T-helper 2 cell treated with Interferon-gamma antibody and Interleukin-4, amounts not matched to agents 5 μg/mL and 100 μg/mL, for 36 hours (primary cell): ENCODE measurements at regions not wholly inside any gene's neighbourhood (a gene's known extent, or its start where the extent isn't known, plus 50 kb on each side); places are given as distances from the start of the nearest gene placed in this dataset.
"Not testable (repeated sequence)": the region's sequence is repeated elsewhere in the genome, so short reads cannot be mapped to it uniquely, and the experiment has no call there.

ENCODE experiments used
- DNase-seq: peaks from one replicate; pipeline ENCODE4 v3.0.0; 2021; ENCODE audit warnings: low spot score
- H3K27ac Mint-ChIP-seq: one replicate; pipeline ENCODE4 v1.8.0; 2021; ENCODE audit warnings: mild to moderate bottlenecking, mixed read lengths
- H3K27me3 Mint-ChIP-seq: one replicate; pipeline ENCODE4 v1.8.0; 2021; ENCODE audit warnings: low read depth, mixed read lengths
- H3K36me3 Mint-ChIP-seq: one replicate; pipeline ENCODE4 v1.8.0; 2021; ENCODE audit warnings: low read depth, mixed read lengths
- H3K4me1 Mint-ChIP-seq: one replicate; pipeline ENCODE4 v1.8.0; 2021; ENCODE audit warnings: low read depth, mixed read lengths
- H3K4me3 Mint-ChIP-seq: one replicate; pipeline ENCODE4 v1.8.0; 2022; ENCODE audit warnings: mild to moderate bottlenecking, moderate library complexity, mixed read lengths
- H3K9me3 Mint-ChIP-seq: one replicate; pipeline ENCODE4 v1.8.0; 2021; ENCODE audit warnings: mixed read lengths

DNA sequence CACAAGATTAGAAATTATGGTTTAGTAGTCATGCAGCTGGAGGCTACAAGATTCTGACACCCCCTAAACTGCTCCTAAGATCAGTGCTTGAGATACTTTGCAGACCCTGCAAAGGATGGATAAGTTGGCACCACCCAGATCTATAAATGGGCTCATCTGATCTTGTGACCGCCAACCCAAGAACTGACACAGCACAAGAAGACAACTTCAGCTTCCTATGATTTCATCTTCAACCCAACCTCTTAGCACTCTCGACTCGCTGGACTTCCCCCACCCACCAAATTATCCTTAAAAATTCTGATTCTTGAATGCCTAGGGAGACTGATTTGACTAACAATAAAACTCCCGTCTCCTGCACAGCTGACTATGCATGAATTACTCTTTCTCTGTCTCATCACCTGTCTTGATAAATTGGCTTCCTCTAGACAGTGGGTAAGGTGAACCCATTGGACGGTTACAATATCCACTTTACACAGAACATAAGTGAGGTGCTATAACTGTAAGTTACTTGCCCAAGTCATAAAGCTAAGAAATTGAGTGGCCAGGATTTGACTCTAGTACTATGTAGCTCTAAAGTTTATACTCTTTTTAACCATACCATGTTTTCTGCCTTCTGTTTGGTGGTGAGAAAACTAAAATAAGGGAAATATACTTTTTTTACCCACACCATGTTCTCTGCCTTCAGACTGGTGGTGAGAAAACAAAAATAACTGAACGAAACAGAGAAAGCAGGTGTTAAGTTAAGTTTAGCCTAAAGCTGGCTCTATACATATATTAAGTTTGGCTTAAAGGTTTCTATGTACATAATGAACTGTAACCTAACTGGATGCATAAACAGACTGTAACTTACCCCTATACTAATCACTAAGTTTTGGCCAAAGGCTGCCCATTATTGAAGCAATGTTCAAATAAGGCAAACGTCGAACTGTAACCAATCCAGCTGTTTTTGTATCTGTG lies 962.3 kb upstream of the NXPH2 start:
- Mint-ChIP-seq H3K9me3 (peaks cover 25% of the 10 kb centered on the region), H3K27ac (no peak overlapping the region)

DNA sequence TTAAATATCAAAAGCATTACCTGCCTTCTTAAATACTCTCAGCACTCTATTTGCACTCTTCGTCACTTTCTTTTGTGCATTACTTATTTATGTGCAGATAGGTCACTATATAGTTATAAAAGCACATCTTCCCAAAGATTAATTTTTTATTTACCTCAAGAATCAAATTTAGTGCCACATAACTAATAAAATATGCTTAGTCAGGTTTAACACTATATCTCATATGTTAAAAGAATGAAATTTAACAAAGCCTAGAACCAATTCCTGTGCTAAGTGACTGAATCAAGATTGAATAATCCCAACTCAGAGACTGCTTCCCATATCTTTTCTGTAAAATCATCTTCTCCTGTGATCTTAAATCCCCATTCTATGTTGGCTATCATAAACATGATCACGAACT lies 957.5 kb upstream of the NXPH2 start:
- H3K27ac Mint-ChIP-seq = no peak overlapping the region
- no peaks in the 10 kb centered on the region for H3K27me3 Mint-ChIP-seq

More for the DNA sequence above, 962.3 kb upstream of the NXPH2 start:
- no peaks in the 10 kb centered on the region for H3K4me1 Mint-ChIP-seq
- no peaks in the 10 kb centered on the region for H3K36me3 Mint-ChIP-seq
- H3K27me3 Mint-ChIP-seq = no peaks in the 10 kb centered on the region
- H3K4me3 Mint-ChIP-seq = no peak overlapping the region
- no peak for DNase-seq

DNA sequence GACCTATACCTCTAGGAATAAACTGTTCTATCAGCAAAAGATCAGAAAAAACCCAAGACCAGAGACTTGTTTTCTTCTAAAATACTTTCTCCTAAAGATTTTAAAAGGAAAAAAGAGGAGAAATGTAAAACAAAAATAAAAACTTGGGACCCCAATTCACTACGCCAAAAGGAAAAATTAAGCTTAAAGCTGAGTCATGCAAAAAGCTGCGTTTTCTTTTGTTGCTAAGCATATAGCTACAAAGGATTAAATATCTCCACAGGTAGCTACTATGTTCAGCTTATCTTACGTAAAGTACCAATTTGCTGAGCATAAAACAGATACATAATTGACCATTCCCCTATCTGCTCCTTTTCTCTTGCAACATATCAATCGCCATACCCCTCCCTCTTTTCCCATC lies 950.0 kb upstream of the NXPH2 start:
- DNase-seq = no peak
- Mint-ChIP-seq H3K27me3 (no peaks in the 10 kb centered on the region), H3K27ac (no peak overlapping the region), H3K4me1 (no peaks in the 10 kb centered on the region), H3K9me3 (peaks cover 14% of the 10 kb centered on the region), H3K4me3 (no peak overlapping the region), H3K36me3 (no peaks in the 10 kb centered on the region)

More for the DNA sequence above, 957.5 kb upstream of the NXPH2 start:
- H3K4me1 Mint-ChIP-seq = no peaks in the 10 kb centered on the region
- no peak for DNase-seq
- H3K9me3 Mint-ChIP-seq = peaks cover 3% of the 10 kb centered on the region
- H3K4me3 Mint-ChIP-seq = no peak overlapping the region
- no peaks in the 10 kb centered on the region for H3K36me3 Mint-ChIP-seq

DNA sequence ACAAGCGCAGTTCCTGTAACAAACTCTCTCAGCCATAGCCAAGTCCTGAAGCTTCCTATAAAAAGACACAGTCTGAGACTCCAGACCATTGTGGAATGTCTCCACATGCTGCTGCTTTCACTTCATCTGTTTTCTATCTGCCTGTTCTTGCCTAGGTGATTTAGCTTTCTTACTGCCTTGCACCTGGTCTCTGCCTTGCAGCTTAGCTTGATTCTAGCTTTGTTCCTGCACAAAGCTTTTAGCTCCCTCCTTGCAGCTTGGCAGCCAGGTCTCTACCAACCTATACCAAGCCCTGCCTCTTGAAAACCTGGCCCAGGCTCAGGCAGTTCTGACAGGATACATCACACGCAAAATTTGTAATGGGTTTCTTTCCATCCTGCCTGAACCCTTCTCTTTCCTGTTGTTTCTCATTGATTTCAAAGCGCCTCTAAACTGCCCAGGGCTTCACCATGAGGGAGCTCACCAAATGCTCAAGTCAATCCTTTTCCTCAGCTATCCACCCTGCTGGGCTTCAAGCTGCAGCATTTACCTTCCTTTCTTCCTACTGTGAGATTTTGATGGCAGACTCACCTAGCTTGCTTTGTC lies 941.3 kb upstream of the NXPH2 start:
- Mint-ChIP-seq H3K27me3 (no peaks in the 10 kb centered on the region), H3K4me3 (no peak overlapping the region)

DNA sequence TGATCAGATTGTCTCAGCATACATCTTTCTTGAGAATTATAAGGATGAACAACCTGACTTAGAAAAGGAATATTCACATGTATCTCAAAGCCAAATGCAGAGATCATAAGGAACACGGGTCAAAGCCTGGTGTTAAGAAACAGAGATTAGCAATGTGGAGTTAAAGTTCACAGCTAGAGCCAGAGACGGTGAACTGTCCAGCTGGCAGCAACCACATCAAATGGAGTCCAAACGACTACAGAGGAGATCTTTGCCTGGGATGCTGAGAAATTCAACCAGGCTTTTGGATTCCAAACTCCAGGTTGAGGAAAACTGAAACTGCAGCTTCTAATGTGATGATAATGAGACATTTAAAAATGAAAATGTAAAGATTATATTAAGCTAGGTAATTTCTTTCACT lies 939.9 kb upstream of the NXPH2 start:
- Mint-ChIP-seq H3K4me3 (no peak overlapping the region), H3K4me1 (no peaks in the 10 kb centered on the region), H3K27me3 (no peaks in the 10 kb centered on the region), H3K36me3 (no peaks in the 10 kb centered on the region), H3K27ac (no peak overlapping the region), H3K9me3 (peaks cover 56% of the 10 kb centered on the region)
- DNase-seq = no peak

More for the DNA sequence above, 941.3 kb upstream of the NXPH2 start:
- H3K4me1 Mint-ChIP-seq = no peaks in the 10 kb centered on the region
- peaks cover 57% of the 10 kb centered on the region for H3K9me3 Mint-ChIP-seq
- no peaks in the 10 kb centered on the region for H3K36me3 Mint-ChIP-seq
- DNase-seq = no peak
- no peak overlapping the region for H3K27ac Mint-ChIP-seq

DNA sequence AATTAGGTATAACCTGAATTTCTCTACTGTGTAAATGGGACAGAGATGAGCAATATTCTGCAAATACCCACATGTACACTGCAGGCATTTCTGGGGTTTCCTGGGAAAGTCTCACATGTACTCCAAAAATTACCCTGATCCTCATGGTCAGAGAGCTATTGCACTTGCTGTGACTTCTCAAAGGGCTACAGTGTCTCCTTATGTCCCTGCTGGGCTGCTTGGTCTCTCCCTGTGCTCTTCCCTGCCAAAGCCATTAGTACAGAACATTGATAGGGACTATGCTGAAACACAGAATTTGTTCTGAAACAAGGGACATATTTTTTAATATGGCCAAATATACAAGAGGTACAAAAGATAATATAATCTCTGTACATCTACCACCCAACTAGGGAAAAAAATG lies 924.4 kb upstream of the NXPH2 start:
- no peaks in the 10 kb centered on the region for H3K36me3 Mint-ChIP-seq
- no peak for DNase-seq
- H3K9me3 Mint-ChIP-seq = peaks cover 17% of the 10 kb centered on the region
- no peaks in the 10 kb centered on the region for H3K4me1 Mint-ChIP-seq
- no peaks in the 10 kb centered on the region for H3K27me3 Mint-ChIP-seq
- H3K4me3 Mint-ChIP-seq = no peak overlapping the region
- H3K27ac Mint-ChIP-seq = no peak overlapping the region

DNA sequence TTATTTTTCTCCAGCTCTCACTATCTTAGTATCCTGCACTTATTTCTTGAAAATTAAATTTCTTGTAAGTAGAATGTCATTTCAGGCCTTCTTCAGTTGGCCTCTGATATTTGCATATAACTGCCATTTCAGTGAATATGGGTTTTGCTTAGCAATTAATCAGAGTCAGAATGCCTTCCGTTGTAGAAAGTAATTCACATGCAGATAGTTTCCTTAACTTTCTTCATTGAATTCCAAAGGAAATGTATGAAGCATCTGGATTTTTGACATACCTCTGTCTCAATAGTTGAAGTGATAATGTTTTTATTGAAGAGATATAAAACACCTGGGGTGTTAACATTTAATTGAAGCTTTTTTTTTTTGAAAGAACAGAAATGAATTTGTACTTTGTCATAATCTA lies 914.1 kb upstream of the NXPH2 start:
- no peaks in the 10 kb centered on the region for H3K4me1 Mint-ChIP-seq
- no peaks in the 10 kb centered on the region for H3K27me3 Mint-ChIP-seq
- peaks cover 16% of the 10 kb centered on the region for H3K9me3 Mint-ChIP-seq
- H3K36me3 Mint-ChIP-seq = no peaks in the 10 kb centered on the region
- no peak overlapping the region for H3K27ac Mint-ChIP-seq
- H3K4me3 Mint-ChIP-seq = no peak overlapping the region
- no peak for DNase-seq

DNA sequence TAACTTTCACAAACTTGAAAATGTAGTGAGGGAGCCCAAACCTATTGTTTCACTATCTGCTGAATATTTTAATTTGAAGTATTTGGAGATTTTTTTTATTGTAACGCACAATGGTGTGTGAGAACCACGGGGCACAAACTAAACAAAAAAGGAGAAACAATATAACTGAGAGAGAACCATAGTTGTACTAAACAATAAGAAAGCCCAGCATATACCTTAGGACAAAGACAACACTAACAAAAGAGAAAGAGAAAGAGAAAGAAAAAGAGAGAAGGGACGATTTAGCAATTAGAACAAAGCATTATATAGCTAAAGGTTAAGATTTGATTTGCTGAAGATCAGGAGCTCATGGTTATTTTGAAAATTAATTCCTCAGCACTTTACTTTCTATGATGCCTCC lies 906.0 kb upstream of the NXPH2 start:
- Mint-ChIP-seq H3K27ac (no peak overlapping the region), H3K27me3 (no peaks in the 10 kb centered on the region), H3K4me3 (no peak overlapping the region), H3K36me3 (no peaks in the 10 kb centered on the region), H3K4me1 (no peaks in the 10 kb centered on the region), H3K9me3 (peaks cover 24% of the 10 kb centered on the region)
- no peak for DNase-seq

DNA sequence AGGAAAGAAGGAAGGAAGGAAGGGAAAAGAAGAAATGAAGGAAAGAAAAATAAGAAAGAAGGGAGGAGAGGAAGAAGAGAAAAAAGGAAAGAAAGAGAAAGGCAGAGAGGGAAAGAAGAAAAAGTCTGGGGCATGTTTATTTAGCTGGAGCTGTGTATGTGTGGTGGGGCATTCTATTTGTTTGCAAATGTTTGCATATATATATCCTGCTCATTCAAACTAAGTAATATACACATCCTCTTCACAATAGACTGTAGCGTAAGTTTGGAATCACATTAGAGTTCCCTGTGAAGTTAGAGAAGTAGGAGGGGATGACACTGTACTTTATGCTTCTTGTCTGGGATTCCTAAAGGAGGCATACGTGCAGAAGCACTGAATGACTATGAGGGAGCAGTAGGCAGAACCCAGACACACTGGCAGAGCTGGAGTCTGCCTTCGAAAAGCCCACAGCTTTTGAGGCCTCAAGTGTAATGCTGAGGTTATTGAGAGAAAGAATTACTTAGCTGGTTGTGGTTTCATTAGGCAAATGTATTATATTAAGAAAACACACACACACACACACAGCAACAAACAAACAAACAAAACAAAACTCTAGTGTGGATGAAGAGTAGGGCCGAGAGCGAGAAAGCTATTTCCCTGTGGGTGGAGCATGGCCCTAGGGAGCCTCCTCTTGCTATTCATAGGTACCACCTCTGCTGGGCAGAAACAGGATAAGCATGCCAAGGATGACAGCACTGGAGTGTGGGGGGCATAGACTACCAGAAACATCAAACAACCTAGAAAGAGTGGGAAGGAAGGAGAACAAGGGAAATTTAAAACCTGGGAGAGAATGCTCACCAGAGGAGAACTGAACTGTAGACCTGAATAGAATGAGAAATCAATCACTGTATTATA lies 905.1 kb upstream of the NXPH2 start:
- no peaks in the 10 kb centered on the region for H3K36me3 Mint-ChIP-seq
- no peaks in the 10 kb centered on the region for H3K4me1 Mint-ChIP-seq
- H3K27ac Mint-ChIP-seq = no peak overlapping the region
- H3K4me3 Mint-ChIP-seq = no peak overlapping the region
- DNase-seq = no peak
- peaks cover 26% of the 10 kb centered on the region for H3K9me3 Mint-ChIP-seq
- H3K27me3 Mint-ChIP-seq = no peaks in the 10 kb centered on the region

DNA sequence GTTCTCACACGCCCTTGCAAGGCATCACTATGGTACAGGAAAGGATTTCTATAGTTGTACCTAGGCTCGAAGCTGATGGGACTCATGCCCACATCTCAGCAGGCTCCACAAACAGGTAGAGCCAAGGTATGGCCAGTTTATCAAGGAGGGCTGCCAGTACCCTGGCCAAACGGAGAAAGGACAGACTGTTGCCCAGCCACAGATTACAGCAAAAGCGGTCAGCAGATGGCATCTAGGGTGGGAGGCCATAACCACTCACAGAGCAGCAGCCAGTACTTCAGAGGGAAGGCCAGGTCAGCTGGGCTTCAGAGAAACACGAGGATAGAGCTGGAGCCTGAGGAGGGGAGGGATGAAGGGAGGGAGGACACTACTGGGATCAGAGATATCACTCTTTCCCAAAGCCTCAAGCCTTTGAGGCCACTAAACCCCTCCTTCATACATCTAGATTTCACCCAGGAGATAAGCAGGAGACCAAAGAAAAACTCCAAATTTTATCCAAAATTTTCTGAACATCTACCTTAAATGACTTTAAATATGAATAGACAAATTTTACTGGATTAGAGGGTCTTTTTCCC lies 904.2 kb upstream of the NXPH2 start:
- Mint-ChIP-seq H3K27me3 (no peaks in the 10 kb centered on the region), H3K4me1 (no peaks in the 10 kb centered on the region), H3K27ac (no peak overlapping the region), H3K36me3 (no peaks in the 10 kb centered on the region), H3K4me3 (no peak overlapping the region), H3K9me3 (peaks cover 30% of the 10 kb centered on the region)
- no peak for DNase-seq

DNA sequence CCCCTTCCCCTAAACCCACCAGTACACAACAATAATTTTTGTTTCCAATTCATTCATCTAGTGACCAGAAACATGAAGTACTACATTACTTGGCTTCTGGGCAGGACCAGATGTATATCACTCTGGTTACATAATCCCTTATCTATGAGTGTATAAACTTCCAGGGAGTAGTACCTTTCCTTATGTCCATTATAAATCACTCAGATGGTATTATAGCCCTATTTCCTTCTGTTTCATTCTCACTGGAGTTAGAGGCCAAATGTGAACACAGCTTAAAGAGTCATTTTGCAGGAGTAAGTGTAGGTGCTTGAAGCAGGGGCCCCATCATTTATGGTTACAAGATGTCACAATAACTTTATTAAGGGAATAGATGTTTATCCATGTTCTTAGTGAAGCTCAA lies 894.4 kb upstream of the NXPH2 start:
- no peak overlapping the region for H3K4me3 Mint-ChIP-seq
- no peak for DNase-seq
- H3K36me3 Mint-ChIP-seq = no peaks in the 10 kb centered on the region
- H3K4me1 Mint-ChIP-seq = no peaks in the 10 kb centered on the region
- H3K9me3 Mint-ChIP-seq = peaks cover 11% of the 10 kb centered on the region
- H3K27ac Mint-ChIP-seq = no peak overlapping the region
- H3K27me3 Mint-ChIP-seq = no peaks in the 10 kb centered on the region

DNA sequence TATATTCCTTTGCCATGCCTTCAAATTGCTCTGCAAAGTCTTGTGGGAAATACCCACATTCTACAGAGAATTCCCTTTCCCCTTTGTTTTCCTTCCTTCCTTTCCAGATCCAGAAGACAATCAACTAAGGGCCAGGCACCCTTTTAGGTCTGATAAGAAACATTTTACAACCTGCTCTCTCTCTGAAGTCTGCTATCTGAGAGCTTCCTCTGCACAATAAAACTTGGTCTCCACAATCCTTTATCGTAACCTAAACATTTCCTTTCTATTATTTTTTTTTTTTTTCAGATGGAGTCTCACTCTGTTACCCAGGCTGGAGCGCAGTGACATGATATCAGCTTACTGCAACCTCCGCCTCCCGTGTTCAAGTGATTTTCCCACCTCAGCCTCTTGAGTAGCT lies 893.3 kb upstream of the NXPH2 start:
- not testable (repeated sequence) for H3K4me1 Mint-ChIP-seq, H3K36me3 Mint-ChIP-seq, H3K4me3 Mint-ChIP-seq, H3K27ac Mint-ChIP-seq, H3K27me3 Mint-ChIP-seq, DNase-seq
- H3K9me3 Mint-ChIP-seq = peaks cover 11% of the 10 kb centered on the region

DNA sequence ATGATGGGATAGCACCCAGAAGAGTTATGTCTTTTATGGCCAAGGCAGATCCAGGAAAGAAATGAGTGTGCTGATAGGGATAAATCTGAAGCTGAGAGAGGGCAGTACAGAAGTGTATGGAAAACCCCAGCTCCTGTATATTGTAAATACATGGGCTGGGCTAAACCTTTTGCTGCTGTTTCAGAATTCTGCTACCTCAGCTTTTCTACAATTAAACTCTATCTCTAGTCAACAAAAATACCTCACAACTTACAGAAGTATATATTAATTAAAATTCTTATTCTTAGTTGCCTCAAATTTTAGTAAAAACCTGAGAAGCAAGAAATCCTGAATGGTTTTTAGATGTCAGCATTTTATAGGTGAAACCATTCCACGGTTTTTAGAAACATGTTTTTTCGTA lies 889.5 kb upstream of the NXPH2 start:
- Mint-ChIP-seq H3K4me3 (no peak overlapping the region), H3K9me3 (peaks cover 22% of the 10 kb centered on the region), H3K36me3 (no peaks in the 10 kb centered on the region), H3K27ac (no peak overlapping the region), H3K4me1 (no peaks in the 10 kb centered on the region), H3K27me3 (no peaks in the 10 kb centered on the region)
- DNase-seq = no peak
